Stomach (tissue), 8 donors: ENCODE measurements at regions not wholly inside any gene's neighbourhood (a gene's known extent, or its start where the extent isn't known, plus 50 kb on each side); places are given as distances from the start of the nearest gene placed in this dataset.

Source experiments
- DNase-seq, 2 donors: peaks; one replicate each; pipeline versions ENCODE4 v3.0.0 to v3.0.0-alpha.2; 2013 to 2019
- H3K27ac ChIP-seq, 5 donors: fragments of 200-600 bp in 4 of 5; sonication (generic) in 4 of 5; one replicate each; pipeline ENCODE4 v1.5.1; 2013 to 2019; ENCODE audit warnings: mild to moderate bottlenecking in 1 of 5, moderate library complexity in 1 of 5
- H3K27me3 ChIP-seq, 3 donors: fragments of 200-600 bp; sonication (generic); one replicate each; pipeline ENCODE4 v1.5.1; 2017 to 2019; ENCODE audit warnings: mixed run types in 1 of 3
- H3K36me3 ChIP-seq, 4 donors: fragments of 200-600 bp; sonication (generic); 1 replicate in 3 of 4; 2 replicates in 1 of 4; pipeline ENCODE4 v1.5.1; 2016 to 2019
- H3K4me1 ChIP-seq, 4 donors: fragments of 200-600 bp; sonication (generic); one replicate each; pipeline ENCODE4 v1.5.1; 2016 to 2019
- H3K4me3 ChIP-seq, 4 donors: fragments of 200-600 bp; sonication (generic) in 3 of 4; one replicate each; pipeline ENCODE4 v1.5.1; 2016 to 2019; ENCODE audit warnings: mild to moderate bottlenecking in 1 of 4
- H3K9me3 ChIP-seq, 4 donors: fragments of 200-600 bp; sonication (generic); one replicate each; pipeline ENCODE4 v1.5.1; 2016 to 2019
- EP300 ChIP-seq: sonication (generic); formaldehyde crosslinking; IDR thresholded peaks from one replicate; pipeline ENCODE4 v1.6.1; 2017; ENCODE audit warnings: antibody characterized with exemption
- POLR2A ChIP-seq, 4 donors: fragments of 450-650 bp; IDR thresholded peaks; one replicate each; pipeline ENCODE4 v1.6.1; 2016; ENCODE audit warnings: antibody characterized with exemption in 4 of 4, control low read depth in 2 of 4, mild to moderate bottlenecking in 1 of 4, moderate library complexity in 1 of 4
- POLR2AphosphoS5 ChIP-seq, 3 donors: sonication (generic); formaldehyde crosslinking; IDR thresholded peaks; one replicate each; pipeline ENCODE4 v1.6.1; 2016; ENCODE audit warnings: antibody characterized with exemption in 3 of 3
- WGBS, 5 donors: extraction: QIAGEN DNeasy Blood & Tissue Kit in 3 of 5; methylation state at CpG; one replicate each; pipeline versions ENCODE4 v1.1.5 to v1.1.7; 2013 to 2018; 5-methylcytosine and 5-hydroxymethylcytosine counted together
- intact Hi-C: fragments of 100-400 bp; cut with DNase I; formaldehyde crosslinking; loops from one replicate; pipeline ENCODE4 v1.15.1; 2023; ENCODE audit warnings: low total_unique reads
- TF ChIP-seq, protein P1 (sequence below), 7 experiments: fragments of 450-650 bp in 4 of 7; fragments of 200-600 bp in 3 of 7; sonication (generic) in 3 of 7; IDR thresholded peaks; one replicate each; pipeline ENCODE4 v1.5.1; 2016 to 2019; ENCODE audit warnings: antibody characterized with exemption in 7 of 7, control low read depth in 2 of 7, mild to moderate bottlenecking in 1 of 7
- donor health status: healthy with polysubstance abuse.
- donor health status: Bipolar disorder and iron deficiency.
- donor health status: healthy.

DNA sequence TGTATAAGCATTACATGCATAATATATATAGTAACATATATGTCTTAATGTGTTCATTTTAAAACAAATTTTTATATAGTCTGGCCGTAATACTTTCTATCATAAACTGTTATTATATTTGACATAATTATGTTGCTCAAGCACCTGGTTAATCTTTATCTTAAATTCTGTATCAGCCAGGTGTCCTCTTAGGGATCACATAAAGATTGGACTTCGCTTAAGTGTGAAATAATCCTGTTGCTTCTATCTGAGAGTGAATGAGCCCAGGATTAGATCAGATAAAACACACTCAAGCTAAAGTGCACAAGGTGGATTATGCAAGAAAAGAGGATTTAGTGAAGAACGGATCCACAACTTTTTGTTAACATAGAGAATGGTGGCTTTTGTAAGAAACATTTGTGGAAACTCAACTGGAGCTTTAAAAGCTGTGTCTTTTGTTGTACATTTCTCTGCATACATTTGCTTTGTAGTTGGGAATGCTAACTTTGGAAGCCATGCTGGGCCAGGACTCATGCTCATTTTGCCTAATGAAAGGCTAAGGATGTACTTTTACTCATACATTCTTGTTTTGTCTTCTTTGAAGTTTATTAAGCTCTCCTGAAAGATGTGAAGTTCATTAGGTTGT is 437.8 kb downstream of the ZIC1 start:
- H3K36me3 ChIP-seq = no peaks in the 10 kb centered on the region
- TF ChIP-seq POLR2A (IDR thresholded peaks at IDR 0.05) (no peak), POLR2AphosphoS5 (IDR thresholded peaks at IDR 0.05) (no peak), EP300 (no peak)
- TF ChIP-seq, protein P1, sequence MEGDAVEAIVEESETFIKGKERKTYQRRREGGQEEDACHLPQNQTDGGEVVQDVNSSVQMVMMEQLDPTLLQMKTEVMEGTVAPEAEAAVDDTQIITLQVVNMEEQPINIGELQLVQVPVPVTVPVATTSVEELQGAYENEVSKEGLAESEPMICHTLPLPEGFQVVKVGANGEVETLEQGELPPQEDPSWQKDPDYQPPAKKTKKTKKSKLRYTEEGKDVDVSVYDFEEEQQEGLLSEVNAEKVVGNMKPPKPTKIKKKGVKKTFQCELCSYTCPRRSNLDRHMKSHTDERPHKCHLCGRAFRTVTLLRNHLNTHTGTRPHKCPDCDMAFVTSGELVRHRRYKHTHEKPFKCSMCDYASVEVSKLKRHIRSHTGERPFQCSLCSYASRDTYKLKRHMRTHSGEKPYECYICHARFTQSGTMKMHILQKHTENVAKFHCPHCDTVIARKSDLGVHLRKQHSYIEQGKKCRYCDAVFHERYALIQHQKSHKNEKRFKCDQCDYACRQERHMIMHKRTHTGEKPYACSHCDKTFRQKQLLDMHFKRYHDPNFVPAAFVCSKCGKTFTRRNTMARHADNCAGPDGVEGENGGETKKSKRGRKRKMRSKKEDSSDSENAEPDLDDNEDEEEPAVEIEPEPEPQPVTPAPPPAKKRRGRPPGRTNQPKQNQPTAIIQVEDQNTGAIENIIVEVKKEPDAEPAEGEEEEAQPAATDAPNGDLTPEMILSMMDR (IDR thresholded peaks at IDR 0.05) = no peak
- no peak overlapping the region for H3K4me3 ChIP-seq
- 64 to 84% (median 73%) methylated on average over 3 of the region's 3 CpGs for WGBS, 5 donors
- no peaks in the 10 kb centered on the region for H3K4me1 ChIP-seq
- no peak for DNase-seq
- no peak overlapping the region for H3K27ac ChIP-seq
- no peaks in the 10 kb centered on the region for H3K9me3 ChIP-seq
- intact Hi-C loops = no loop called here
- H3K27me3 ChIP-seq = no peaks in the 10 kb centered on the region

DNA sequence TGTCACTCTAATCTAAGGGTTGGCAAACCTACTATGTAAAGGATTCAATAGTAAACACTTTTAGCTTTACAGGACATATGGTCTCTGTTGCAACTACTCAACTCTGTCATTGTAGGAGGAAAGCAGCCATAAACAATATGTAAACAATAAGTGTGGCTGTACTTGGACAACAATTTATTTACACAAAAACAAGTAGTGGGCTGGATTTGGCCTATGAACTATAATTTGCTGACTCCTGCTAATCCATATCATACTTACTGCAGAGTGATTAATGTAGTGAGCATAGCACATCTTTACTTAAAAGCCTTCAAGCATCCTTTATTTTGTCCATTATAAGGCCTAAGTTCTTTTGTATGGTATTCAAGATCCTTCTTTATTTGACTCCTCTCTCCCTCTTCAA is 441.9 kb downstream of the ZIC1 start:
- no peak overlapping the region for H3K27ac ChIP-seq
- intact Hi-C loops = no loop called here

DNA sequence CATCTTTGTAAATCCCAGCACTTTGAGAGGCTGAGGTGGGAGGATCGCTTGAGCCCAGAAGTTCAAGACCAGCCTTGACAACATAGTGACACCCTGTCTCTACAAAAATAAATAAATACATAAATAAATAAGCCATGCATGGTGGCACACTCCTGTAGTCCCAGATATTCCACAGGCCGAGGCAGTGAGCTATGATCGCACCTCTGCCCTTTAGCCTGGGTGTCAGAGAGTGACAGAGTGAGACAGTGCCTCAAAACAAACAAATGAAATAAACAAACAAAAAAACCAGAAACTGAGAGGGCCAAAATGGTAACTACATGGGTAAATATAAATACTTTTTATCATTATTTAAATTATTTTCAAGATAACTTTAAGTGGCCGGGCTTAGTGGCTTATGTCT is 445.4 kb downstream of the ZIC1 start:
- H3K36me3 ChIP-seq = no peaks in the 10 kb centered on the region
- no peak overlapping the region for H3K4me3 ChIP-seq
- H3K9me3 ChIP-seq = peaks cover 0 to 8% (median 2%) of the 10 kb centered on the region in 4 donors
- H3K4me1 ChIP-seq = no peaks in the 10 kb centered on the region
- TF ChIP-seq POLR2A (IDR thresholded peaks at IDR 0.05) = no peak
- TF ChIP-seq, protein P1 (IDR thresholded peaks at IDR 0.05) = no peak
- no peak for TF ChIP-seq POLR2AphosphoS5 (IDR thresholded peaks at IDR 0.05)
- no peak for TF ChIP-seq EP300
- intact Hi-C loops = no loop called here
- H3K27me3 ChIP-seq = no peaks in the 10 kb centered on the region
- WGBS, 5 donors = 75 to 84% (median 81%) methylated on average over 4 of the region's 4 CpGs
- no peak for DNase-seq
- H3K27ac ChIP-seq = no peak overlapping the region

More for the DNA sequence above, 441.9 kb downstream of the ZIC1 start:
- TF ChIP-seq, protein P1 (IDR thresholded peaks at IDR 0.05) = no peak
- Histone ChIP-seq H3K4me3 (no peak overlapping the region), H3K4me1 (no peaks in the 10 kb centered on the region), H3K36me3 (no peaks in the 10 kb centered on the region), H3K9me3 (no peaks in the 10 kb centered on the region), H3K27me3 (no peaks in the 10 kb centered on the region)
- DNase-seq = no peak

DNA sequence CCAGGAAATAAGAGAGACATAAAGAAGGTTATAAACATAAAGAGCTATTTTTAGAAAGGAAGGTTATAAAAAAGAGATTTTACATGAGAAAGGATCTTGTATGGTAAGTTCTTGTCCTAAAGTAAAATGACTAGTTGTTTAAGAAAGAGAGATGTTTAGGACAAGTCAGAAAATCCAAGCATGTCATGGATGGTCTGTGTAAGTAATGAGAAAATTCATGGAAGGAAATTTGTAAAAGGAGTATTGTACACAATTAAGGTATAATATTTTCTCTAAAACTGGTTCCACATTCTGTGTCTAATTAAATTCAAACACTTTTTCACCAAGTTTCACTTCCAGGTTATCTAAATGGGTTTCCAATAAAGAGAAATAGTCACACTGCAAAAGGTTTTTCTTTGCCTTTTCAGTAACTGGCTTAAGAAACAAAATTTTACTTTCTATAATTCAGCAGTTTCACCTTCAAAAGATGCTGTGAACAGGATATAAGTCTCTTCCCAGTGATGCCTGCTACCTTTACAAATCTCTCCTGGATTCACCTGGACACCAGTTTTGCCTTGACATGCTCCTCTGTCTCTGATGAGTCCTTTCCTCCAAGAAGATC is 455.7 kb downstream of the ZIC1 start:
- Histone ChIP-seq H3K9me3 (peaks cover 0 to 26% (median 13%) of the 10 kb centered on the region in 4 donors), H3K36me3 (no peaks in the 10 kb centered on the region), H3K27ac (no peak overlapping the region), H3K4me1 (no peaks in the 10 kb centered on the region), H3K27me3 (no peaks in the 10 kb centered on the region), H3K4me3 (no peak overlapping the region)
- intact Hi-C loops = no loop called here
- TF ChIP-seq POLR2A (IDR thresholded peaks at IDR 0.05) (no peak), POLR2AphosphoS5 (IDR thresholded peaks at IDR 0.05) (no peak), EP300 (no peak)
- TF ChIP-seq, protein P1 (IDR thresholded peaks at IDR 0.05) = no peak
- DNase-seq = no peak
